ENCODE measurements at regions not wholly inside any gene's neighbourhood (a gene's known extent, or its start where the extent isn't known, plus 50 kb on each side); places are given as distances from the start of the nearest gene placed in this dataset.

- in situ Hi-C loops (cut with HindIII; ENCODE audit: low pct_unique_long_range_greater_than_20kb, low sequenced_read_pairs), result no loop called here
- DNase-seq (ENCODE audit: low read depth, low spot score), result no peak
These were observed 52.5 kb upstream of the NEDD4L start for GRCh38 chr18:57991552-57991951.

DNA sequence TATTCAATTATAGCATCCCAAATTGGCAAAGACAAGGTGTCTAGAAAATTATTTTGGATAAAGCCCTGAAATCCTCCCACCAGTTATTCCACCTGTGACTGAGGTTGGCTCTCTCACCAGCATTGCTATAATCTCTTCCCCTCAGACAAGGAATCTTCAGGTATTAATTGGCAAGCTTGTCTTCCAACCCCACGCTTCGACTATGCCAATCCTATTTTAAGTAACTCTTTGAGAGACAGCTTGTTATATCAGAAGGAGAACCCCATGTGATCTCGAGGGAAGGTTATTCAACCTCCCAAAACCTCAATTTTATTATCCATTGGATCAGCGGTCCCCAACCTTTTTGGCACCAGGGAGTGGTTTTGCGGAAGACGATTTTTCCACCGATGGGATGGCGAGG lies 54.5 kb upstream of the NEDD4L start:
- no peak for DNase-seq (ENCODE audit: low read depth, low spot score)
- in situ Hi-C loops (cut with HindIII; ENCODE audit: low pct_unique_long_range_greater_than_20kb, low sequenced_read_pairs), result no loop called here

DNA sequence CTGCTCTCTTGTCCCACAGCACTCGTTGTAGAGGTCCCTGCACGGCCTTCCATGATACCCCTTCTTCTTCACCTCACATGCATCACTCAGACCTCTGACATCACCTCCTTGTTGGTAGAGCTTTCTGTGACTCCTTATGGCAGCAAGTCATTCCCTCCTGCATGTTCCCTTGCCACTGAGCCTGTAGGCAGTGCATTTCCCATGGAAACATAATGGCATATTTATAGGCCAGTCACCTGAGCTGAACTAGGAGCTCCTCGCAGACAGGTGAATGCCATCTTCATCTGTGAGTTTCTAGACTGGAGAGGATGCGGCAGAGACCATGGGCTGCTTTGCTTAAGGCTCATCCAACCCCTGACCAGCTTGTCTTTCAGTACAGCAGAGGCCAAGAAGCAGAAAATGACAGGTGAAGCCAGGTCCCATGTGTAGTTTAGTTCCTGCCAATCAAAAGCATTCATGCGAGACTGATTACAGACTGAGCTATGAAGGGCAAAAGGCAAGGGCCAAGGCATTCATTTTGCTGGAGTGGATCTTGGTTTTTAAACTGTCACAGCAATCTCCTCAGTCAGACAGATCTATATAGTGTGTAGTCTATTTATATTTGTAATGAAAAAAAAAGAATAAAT lies 59.4 kb upstream of the NEDD4L start:
- in situ Hi-C loops (cut with HindIII; ENCODE audit: low pct_unique_long_range_greater_than_20kb, low sequenced_read_pairs), result no loop called here

DNA sequence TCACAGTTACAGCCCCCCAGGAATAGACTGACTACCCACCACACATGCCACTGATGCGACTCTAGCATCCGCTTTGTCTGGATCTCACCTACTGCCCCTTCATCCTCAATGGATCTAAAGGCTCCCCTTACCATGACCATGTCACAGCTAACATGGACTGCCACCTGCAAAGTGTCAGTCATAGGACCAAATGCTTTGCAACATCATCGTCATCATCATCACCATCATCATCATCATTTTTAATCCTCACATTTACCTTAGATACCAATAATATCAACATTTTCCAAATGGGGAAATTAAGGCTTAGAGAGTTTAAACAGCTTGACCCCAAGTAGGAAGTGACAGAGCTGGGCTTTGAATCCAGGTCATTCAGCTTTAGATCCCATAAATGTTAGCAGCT lies 60.1 kb upstream of the NEDD4L start:
- DNase-seq (ENCODE audit: low read depth, low spot score), result no peak
- in situ Hi-C loops (cut with HindIII; ENCODE audit: low pct_unique_long_range_greater_than_20kb, low sequenced_read_pairs), result no loop called here

More for the DNA sequence above, 59.4 kb upstream of the NEDD4L start:
- no peak for DNase-seq (ENCODE audit: low read depth, low spot score)

- DNase-seq (ENCODE audit: low read depth, low spot score), result no peak
- in situ Hi-C loops (cut with HindIII; ENCODE audit: low pct_unique_long_range_greater_than_20kb, low sequenced_read_pairs), result no loop called here
These were observed 60.6 kb upstream of the NEDD4L start for GRCh38 chr18:57983472-57983871.

GRCh38 chr18:57982372-57983021 lies 61.5 kb upstream of the NEDD4L start:
- no peak for DNase-seq (ENCODE audit: low read depth, low spot score)
- in situ Hi-C loops (cut with HindIII; ENCODE audit: low pct_unique_long_range_greater_than_20kb, low sequenced_read_pairs), result no loop called here

DNA sequence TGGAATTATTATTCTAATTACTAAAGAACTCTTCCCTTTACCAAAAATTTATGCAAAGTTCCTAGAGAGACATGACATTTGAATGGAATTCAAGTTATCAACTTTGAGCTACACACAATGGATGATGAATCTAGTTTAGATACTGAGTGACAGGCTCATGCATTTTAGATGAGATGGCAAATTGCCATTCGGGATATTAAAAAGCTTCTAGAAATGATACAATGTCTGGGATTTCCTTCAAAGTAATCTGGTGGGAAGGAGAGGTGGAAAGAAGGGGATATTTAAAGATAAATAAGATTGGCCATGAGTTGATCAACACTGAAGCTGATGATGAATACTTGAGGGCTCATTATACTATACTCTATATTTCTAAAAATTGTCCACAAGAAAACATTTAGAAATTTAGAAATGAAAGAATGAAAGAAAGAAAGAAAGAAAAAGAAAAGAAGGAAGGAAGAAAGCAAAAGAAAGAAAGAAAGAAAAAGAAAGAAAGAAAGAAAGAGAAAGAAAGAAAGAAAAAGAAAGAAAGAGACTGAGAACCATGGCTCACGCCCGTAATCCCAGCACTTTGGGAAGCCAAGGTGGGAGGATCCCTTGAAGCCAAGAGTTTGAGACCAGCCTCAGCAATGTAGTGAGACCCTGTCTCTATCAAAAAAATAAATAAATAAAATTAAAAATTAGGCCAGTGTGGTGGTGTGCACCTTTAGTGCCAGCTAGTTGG lies 62.6 kb upstream of the NEDD4L start:
- DNase-seq (ENCODE audit: low read depth, low spot score), result no peak
- in situ Hi-C loops (cut with HindIII; ENCODE audit: low pct_unique_long_range_greater_than_20kb, low sequenced_read_pairs), result no loop called here

GRCh38 chr18:57980573-57981307 lies 63.3 kb upstream of the NEDD4L start:
- in situ Hi-C loops (cut with HindIII; ENCODE audit: low pct_unique_long_range_greater_than_20kb, low sequenced_read_pairs), result no loop called here
- no peak for DNase-seq (ENCODE audit: low read depth, low spot score)

- DNase-seq (ENCODE audit: low read depth, low spot score), result no peak
- in situ Hi-C loops (cut with HindIII; ENCODE audit: low pct_unique_long_range_greater_than_20kb, low sequenced_read_pairs), result no loop called here
These were observed 67.7 kb upstream of the NEDD4L start for GRCh38 chr18:57976230-57976773.

- in situ Hi-C loops (cut with HindIII; ENCODE audit: low pct_unique_long_range_greater_than_20kb, low sequenced_read_pairs), result no loop called here
- DNase-seq (ENCODE audit: low read depth, low spot score), result no peak
These were observed 68.2 kb upstream of the NEDD4L start for GRCh38 chr18:57975805-57976204.

GRCh38 chr18:57974585-57975265 lies 69.3 kb upstream of the NEDD4L start:
- in situ Hi-C loops (cut with HindIII; ENCODE audit: low pct_unique_long_range_greater_than_20kb, low sequenced_read_pairs), result no loop called here
- no peak for DNase-seq (ENCODE audit: low read depth, low spot score)

- in situ Hi-C loops (cut with HindIII; ENCODE audit: low pct_unique_long_range_greater_than_20kb, low sequenced_read_pairs), result no loop called here
- no peak for DNase-seq (ENCODE audit: low read depth, low spot score)
These were observed 70.1 kb upstream of the NEDD4L start for GRCh38 chr18:57973889-57974288.

DNA sequence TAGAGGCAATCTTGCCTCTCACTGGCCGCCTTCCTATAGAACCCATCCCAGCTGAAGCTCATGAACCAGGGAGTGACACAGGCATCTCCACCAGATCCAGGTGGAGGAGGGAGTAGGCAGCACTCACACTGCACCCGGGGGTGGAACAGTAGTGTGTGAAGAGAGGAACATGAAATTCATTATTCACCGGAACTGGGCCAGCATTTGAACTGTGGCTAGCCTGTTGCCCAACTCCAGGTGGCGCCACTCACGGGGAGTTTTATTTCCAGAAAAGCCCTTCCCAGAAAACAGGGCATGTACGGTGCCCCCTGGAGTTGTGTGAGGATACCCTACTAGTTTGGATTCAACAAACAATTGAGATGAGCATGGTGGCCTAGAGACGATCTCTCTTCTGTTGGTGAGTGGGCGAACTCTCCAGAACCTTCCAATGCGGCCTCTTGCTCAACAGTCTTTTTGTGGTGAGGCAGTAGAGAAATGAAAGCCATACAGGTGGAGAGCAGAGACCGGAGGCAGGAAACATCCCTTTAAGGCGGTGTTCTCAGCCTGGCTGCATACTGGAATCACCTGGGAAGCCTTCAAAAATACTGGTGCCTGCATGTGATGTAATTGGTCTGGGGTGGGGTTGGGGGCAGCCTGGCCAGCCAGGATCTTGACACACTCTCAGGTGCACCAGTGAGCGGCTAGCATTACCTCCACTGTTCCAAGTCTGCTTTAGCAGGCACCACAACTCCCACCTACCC lies 73.5 kb upstream of the NEDD4L start:
- in situ Hi-C loops (cut with HindIII; ENCODE audit: low pct_unique_long_range_greater_than_20kb, low sequenced_read_pairs), result no loop called here
- peak; percentile 46 for DNase-seq (ENCODE audit: low read depth, low spot score)

- DNase-seq (ENCODE audit: low read depth, low spot score), result no peak
- in situ Hi-C loops (cut with HindIII; ENCODE audit: low pct_unique_long_range_greater_than_20kb, low sequenced_read_pairs), result no loop called here
These were observed 74.2 kb upstream of the NEDD4L start for GRCh38 chr18:57969824-57970223.

- DNase-seq (ENCODE audit: low read depth, low spot score), result no peak
- in situ Hi-C loops (cut with HindIII; ENCODE audit: low pct_unique_long_range_greater_than_20kb, low sequenced_read_pairs), result no loop called here
These were observed 78.8 kb upstream of the NEDD4L start for GRCh38 chr18:57965246-57965645.

DNA sequence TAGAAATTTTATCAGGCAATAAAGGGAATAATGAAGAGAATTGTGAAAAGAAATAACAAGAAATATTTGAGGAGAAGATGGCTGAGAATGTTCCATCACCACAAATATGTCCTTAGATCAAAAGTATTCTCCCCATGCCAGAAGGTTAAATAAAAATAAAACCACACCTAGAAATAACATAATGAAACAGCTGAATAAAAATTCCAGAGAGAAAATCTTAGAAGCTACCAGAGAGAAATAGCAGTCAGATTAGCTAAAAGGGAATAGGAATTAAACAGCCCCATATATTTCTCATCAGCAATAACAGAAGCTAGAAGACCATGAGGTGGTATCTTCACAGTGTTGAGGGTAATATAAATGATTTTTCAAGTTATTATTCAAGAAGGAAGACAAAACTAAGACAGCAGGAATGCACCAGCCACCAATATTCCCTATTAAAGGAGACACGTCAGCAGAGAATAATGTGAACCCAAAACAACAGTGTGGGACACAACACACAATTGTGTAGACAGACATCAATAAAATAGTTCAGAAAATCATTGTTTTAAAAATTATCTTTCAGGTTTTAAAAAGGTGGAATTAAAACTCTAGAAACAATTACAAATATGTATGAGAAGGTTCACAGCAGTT lies 82.0 kb upstream of the NEDD4L start:
- in situ Hi-C loops (cut with HindIII; ENCODE audit: low pct_unique_long_range_greater_than_20kb, low sequenced_read_pairs), result no loop called here
- no peak for DNase-seq (ENCODE audit: low read depth, low spot score)

DNA sequence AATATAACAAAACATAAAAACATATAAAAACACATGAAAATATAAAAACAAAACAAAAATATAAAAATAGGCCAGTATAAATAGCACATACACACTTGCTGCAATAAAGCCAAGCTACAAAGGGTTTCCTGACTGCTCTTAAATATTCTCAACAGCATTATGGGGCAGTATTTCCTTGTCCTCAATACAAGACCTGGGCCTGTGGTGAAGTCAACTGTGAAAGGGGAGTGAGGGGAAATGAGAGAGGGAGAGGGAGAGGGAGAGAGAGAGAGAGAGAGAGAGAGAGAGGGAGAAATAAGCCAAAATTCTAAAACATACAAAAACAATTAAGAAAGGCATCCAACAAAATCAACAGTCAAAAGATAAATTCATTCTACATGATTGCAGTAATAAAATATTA lies 82.6 kb upstream of the NEDD4L start:
- DNase-seq (ENCODE audit: low read depth, low spot score), result no peak
- in situ Hi-C loops (cut with HindIII; ENCODE audit: low pct_unique_long_range_greater_than_20kb, low sequenced_read_pairs), result no loop called here
